Hematopoietic multipotent progenitor cell (in vitro differentiated cells): ENCODE measurements at regions not wholly inside any gene's neighbourhood (a gene's known extent, or its start where the extent isn't known, plus 50 kb on each side); places are given as distances from the start of the nearest gene placed in this dataset.
"Not testable (repeated sequence)": the region's sequence is repeated elsewhere in the genome, so short reads cannot be mapped to it uniquely, and the experiment has no call there.

ENCODE experiments used
- DNase-seq, 3 donors: peaks; one replicate each; pipeline ENCODE4 v3.0.0-alpha.2; 2011 to 2015; ENCODE audit warnings: low read depth in 2 of 3, low spot score in 2 of 3

- no peak for DNase-seq
Measured at GRCh38 chr12:28770322-28770721, 378.8 kb upstream of the FAR2 start.

GRCh38 chr12:28771968-28772367 is 377.1 kb upstream of the FAR2 start:
- no peak for DNase-seq

GRCh38 chr12:28775556-28775955 is 373.5 kb upstream of the FAR2 start:
- no peak for DNase-seq

GRCh38 chr12:28776220-28776619 is 372.9 kb upstream of the FAR2 start:
- DNase-seq: no peak

- no peak for DNase-seq
Measured at GRCh38 chr12:28776913-28777422, 372.1 kb upstream of the FAR2 start.

GRCh38 chr12:28777603-28778365 is 371.3 kb upstream of the FAR2 start:
- DNase-seq: no peak

GRCh38 chr12:28780096-28780495 is 369.0 kb upstream of the FAR2 start:
- no peak for DNase-seq

GRCh38 chr12:28780960-28781359 is 368.1 kb upstream of the FAR2 start:
- DNase-seq: no peak

GRCh38 chr12:28781671-28782652 is 367.1 kb upstream of the FAR2 start:
- DNase-seq: no peak

- DNase-seq: no peak
Measured at GRCh38 chr12:28782812-28783211, 366.3 kb upstream of the FAR2 start.

- DNase-seq: no peak
Measured at GRCh38 chr12:28787151-28787550, 361.9 kb upstream of the FAR2 start.

GRCh38 chr12:28788256-28788655 is 360.8 kb upstream of the FAR2 start:
- not testable (repeated sequence) for DNase-seq

- DNase-seq: no peak
Measured at GRCh38 chr12:28793581-28794151, 355.4 kb upstream of the FAR2 start.

- DNase-seq: no peak
Measured at GRCh38 chr12:28794211-28794610, 354.9 kb upstream of the FAR2 start.

GRCh38 chr12:28794786-28795185 is 354.3 kb upstream of the FAR2 start:
- no peak for DNase-seq

- DNase-seq: no peak
Measured at GRCh38 chr12:28795311-28795710, 353.8 kb upstream of the FAR2 start.

- DNase-seq: no peak
Measured at GRCh38 chr12:28799348-28799747, 349.7 kb upstream of the FAR2 start.

- DNase-seq: no peak
Measured at GRCh38 chr12:28800129-28800528, 348.9 kb upstream of the FAR2 start.

- DNase-seq: no peak
Measured at GRCh38 chr12:28802706-28803438, 346.2 kb upstream of the FAR2 start.

GRCh38 chr12:28807535-28807934 is 341.5 kb upstream of the FAR2 start:
- DNase-seq: no peak

- no peak for DNase-seq
Measured at GRCh38 chr12:28811457-28811856, 337.6 kb upstream of the FAR2 start.
